CD4-positive, alpha-beta memory T cell (primary cell): ENCODE measurements at regions not wholly inside any gene's neighbourhood (a gene's known extent, or its start where the extent isn't known, plus 50 kb on each side); places are given as distances from the start of the nearest gene placed in this dataset.

Source experiments
- CTCF ChIA-PET: fragments of 350-600 bp; sonication (Branson Sonifier 250); formaldehyde crosslinking; loops from one replicate; lab custom pipeline; 2021; ENCODE audit warnings: inconsistent platforms; ENCODE audit not compliant: partially characterized antibody; lab: Charles Lee
- POLR2A ChIA-PET: fragments of 350-600 bp; sonication (Branson Sonifier 250); formaldehyde crosslinking; loops from one replicate; lab custom pipeline; 2021; ENCODE audit not compliant: partially characterized antibody; lab: Charles Lee
- DNase-seq, 5 donors: peaks; one replicate each; pipeline versions ENCODE4 v3.0.0 to v3.0.0-alpha.2; 2020 to 2022; ENCODE audit warnings: mixed read lengths in 1 of 5
- H3K27ac ChIP-seq: one replicate; pipeline ENCODE4 v1.7.0; 2013; ENCODE audit warnings: low read depth, low read length
- H3K27me3 ChIP-seq: 2 replicates; pipeline ENCODE4 v1.7.0; 2013; ENCODE audit warnings: mild to moderate bottlenecking, low read length, moderate library complexity; ENCODE audit not compliant: insufficient read depth
- H3K36me3 ChIP-seq: 2 replicates; pipeline ENCODE4 v1.7.0; 2013; ENCODE audit warnings: mild to moderate bottlenecking, low read length, moderate library complexity; ENCODE audit not compliant: insufficient read depth
- H3K4me1 ChIP-seq: 2 replicates; pipeline ENCODE4 v1.7.0; 2013; ENCODE audit warnings: mild to moderate bottlenecking, low read length, moderate library complexity; ENCODE audit not compliant: insufficient read depth
- H3K4me3 ChIP-seq, 2 donors: one replicate each; pipeline ENCODE4 v1.7.0; 2013; ENCODE audit warnings: low read length in 2 of 2, mild to moderate bottlenecking in 1 of 2
- H3K9me3 ChIP-seq, 2 donors: one replicate each; pipeline ENCODE4 v1.7.0; 2013; ENCODE audit warnings: low read length in 2 of 2, control low read depth in 1 of 2; ENCODE audit not compliant: control insufficient read depth in 1 of 2
- H3K27ac Mint-ChIP-seq, 7 donors: one replicate each; pipeline ENCODE4 v1.8.0; 2020 to 2021; ENCODE audit warnings: mixed read lengths in 7 of 7, mild to moderate bottlenecking in 6 of 7, inconsistent platforms in 3 of 7, moderate library complexity in 3 of 7
- H3K27me3 Mint-ChIP-seq, 2 donors: one replicate each; pipeline ENCODE4 v1.8.0; 2020 to 2021; ENCODE audit warnings: mixed read lengths in 2 of 2
- H3K36me3 Mint-ChIP-seq, 2 donors: one replicate each; pipeline ENCODE4 v1.8.0; 2020 to 2021; ENCODE audit warnings: mixed read lengths in 2 of 2, inconsistent platforms in 1 of 2, mild to moderate bottlenecking in 1 of 2
- H3K4me1 Mint-ChIP-seq, 4 donors: one replicate each; pipeline ENCODE4 v1.8.0; 2020 to 2021; ENCODE audit warnings: mixed read lengths in 4 of 4, mild to moderate bottlenecking in 1 of 4
- H3K4me3 Mint-ChIP-seq, 8 donors: one replicate each; pipeline ENCODE4 v1.8.0; 2020 to 2021; ENCODE audit warnings: mixed read lengths in 8 of 8, mild to moderate bottlenecking in 7 of 8, moderate library complexity in 6 of 8, inconsistent platforms in 3 of 8
- H3K9me3 Mint-ChIP-seq, 8 donors: one replicate each; pipeline ENCODE4 v1.8.0; 2020 to 2021; ENCODE audit warnings: mixed read lengths in 8 of 8, mild to moderate bottlenecking in 5 of 8, inconsistent platforms in 3 of 8, moderate library complexity in 1 of 8
- intact Hi-C: fragments of 100-400 bp; cut with micrococcal nuclease; formaldehyde crosslinking; loops from one replicate; pipeline ENCODE4 v1.15.1; 2023

GRCh38 chr6:106035655-106036054 lies 50.5 kb upstream of the PRDM1 start:
- ChIA-PET CTCF (no interaction called here), POLR2A (no interaction called here)
- H3K36me3 Mint-ChIP-seq: peaks cover 4 to 11% of the 10 kb centered on the region in 2 donors
- peaks cover 2 to 7% (median 6%) of the 10 kb centered on the region in 4 donors for H3K4me1 Mint-ChIP-seq
- peaks cover 0 to 1% of the 10 kb centered on the region in 2 donors for H3K27me3 Mint-ChIP-seq
- no peaks in the 10 kb centered on the region for H3K4me1 ChIP-seq
- intact Hi-C loops: no loop called here
- no peak overlapping the region for H3K27ac ChIP-seq
- no peaks in the 10 kb centered on the region for H3K27me3 ChIP-seq
- no peak overlapping the region for H3K27ac Mint-ChIP-seq
- no peaks in the 10 kb centered on the region for H3K36me3 ChIP-seq
- H3K9me3 Mint-ChIP-seq: peaks cover 2 to 20% (median 13%) of the 10 kb centered on the region in 8 donors
- H3K4me3 Mint-ChIP-seq: no peak overlapping the region
- no peak for DNase-seq
- no peak overlapping the region for H3K4me3 ChIP-seq
- no peaks in the 10 kb centered on the region for H3K9me3 ChIP-seq

- Histone ChIP-seq H3K27me3 (no peaks in the 10 kb centered on the region), H3K9me3 (no peaks in the 10 kb centered on the region), H3K27ac (no peak overlapping the region), H3K36me3 (no peaks in the 10 kb centered on the region), H3K4me3 (no peak overlapping the region), H3K4me1 (no peaks in the 10 kb centered on the region)
- Mint-ChIP-seq H3K4me3 (no peak overlapping the region), H3K27me3 (peaks cover 0 to 1% of the 10 kb centered on the region in 2 donors), H3K4me1 (peaks cover 2 to 7% (median 6%) of the 10 kb centered on the region in 4 donors), H3K9me3 (peaks cover 2 to 18% (median 13%) of the 10 kb centered on the region in 8 donors), H3K27ac (no peak overlapping the region), H3K36me3 (peaks cover 4 to 11% of the 10 kb centered on the region in 2 donors)
- ChIA-PET CTCF (interaction anchor here (1.2 kb wide), 1 partner anchor 10 kb away, joined by 3 read pairs; no protein-coding TSS in a partner anchor), POLR2A (no interaction called here)
- intact Hi-C loops: no loop called here
- no peak for DNase-seq
These were observed 52.3 kb upstream of the PRDM1 start for GRCh38 chr6:106033806-106034205.

GRCh38 chr6:106027758-106028157 lies 58.4 kb upstream of the PRDM1 start:
- Histone ChIP-seq H3K9me3 (no peaks in the 10 kb centered on the region), H3K36me3 (no peaks in the 10 kb centered on the region), H3K27ac (no peak overlapping the region), H3K4me1 (no peaks in the 10 kb centered on the region), H3K27me3 (no peaks in the 10 kb centered on the region), H3K4me3 (no peak overlapping the region)
- H3K27me3 Mint-ChIP-seq: peaks cover 2% of the 10 kb centered on the region in 2 donors
- H3K9me3 Mint-ChIP-seq: no peaks in the 10 kb centered on the region
- ChIA-PET CTCF (no interaction called here), POLR2A (no interaction called here)
- H3K4me1 Mint-ChIP-seq: peaks cover 0 to 11% (median 10%) of the 10 kb centered on the region in 4 donors
- no peak overlapping the region for H3K4me3 Mint-ChIP-seq
- no peak for DNase-seq
- H3K27ac Mint-ChIP-seq: no peak overlapping the region
- intact Hi-C loops: no loop called here
- H3K36me3 Mint-ChIP-seq: no peaks in the 10 kb centered on the region

- H3K9me3 Mint-ChIP-seq: no peaks in the 10 kb centered on the region
- CTCF ChIA-PET: no interaction called here
These were observed 59.1 kb upstream of the PRDM1 start for GRCh38 chr6:106026748-106027715.

GRCh38 chr6:106025655-106026054 lies 60.5 kb upstream of the PRDM1 start:
- Mint-ChIP-seq H3K4me3 (no peak overlapping the region), H3K27me3 (peaks cover 2% of the 10 kb centered on the region in 2 donors), H3K9me3 (no peaks in the 10 kb centered on the region), H3K36me3 (no peaks in the 10 kb centered on the region), H3K4me1 (peaks cover 0 to 11% (median 10%) of the 10 kb centered on the region in 4 donors), H3K27ac (no peak overlapping the region)
- Histone ChIP-seq H3K27me3 (no peaks in the 10 kb centered on the region), H3K4me1 (no peaks in the 10 kb centered on the region), H3K27ac (no peak overlapping the region), H3K36me3 (no peaks in the 10 kb centered on the region), H3K4me3 (no peak overlapping the region), H3K9me3 (no peaks in the 10 kb centered on the region)
- ChIA-PET CTCF (no interaction called here), POLR2A (no interaction called here)
- intact Hi-C loops: no loop called here
- no peak for DNase-seq

More at GRCh38 chr6:106026748-106027715, 59.1 kb upstream of the PRDM1 start:
- Histone ChIP-seq H3K9me3 (no peaks in the 10 kb centered on the region), H3K27ac (no peak overlapping the region), H3K4me3 (no peak overlapping the region), H3K36me3 (no peaks in the 10 kb centered on the region), H3K4me1 (no peaks in the 10 kb centered on the region), H3K27me3 (no peaks in the 10 kb centered on the region)
- Mint-ChIP-seq H3K27ac (peak overlapping the region in 1 of 7 donors; percentile 20), H3K36me3 (no peaks in the 10 kb centered on the region), H3K4me3 (peak overlapping the region in 3 of 8 donors; percentile 5 to 33 (median 6)), H3K27me3 (peaks cover 2% of the 10 kb centered on the region in 2 donors), H3K4me1 (peaks cover 0 to 11% (median 10%) of the 10 kb centered on the region in 4 donors)
- POLR2A ChIA-PET: no interaction called here
- DNase-seq: no peak
- intact Hi-C loops: no loop called here

- Mint-ChIP-seq H3K4me3 (no peak overlapping the region), H3K27me3 (peaks cover 2% of the 10 kb centered on the region in 2 donors), H3K4me1 (peaks cover 0 to 11% (median 9%) of the 10 kb centered on the region in 4 donors), H3K9me3 (no peaks in the 10 kb centered on the region), H3K36me3 (no peaks in the 10 kb centered on the region), H3K27ac (peak overlapping the region in 1 of 7 donors; percentile 2)
- no peaks in the 10 kb centered on the region for H3K4me1 ChIP-seq
- no peak overlapping the region for H3K4me3 ChIP-seq
- H3K36me3 ChIP-seq: no peaks in the 10 kb centered on the region
- H3K27ac ChIP-seq: no peak overlapping the region
- CTCF ChIA-PET: no interaction called here
- no peak for DNase-seq
- no peaks in the 10 kb centered on the region for H3K9me3 ChIP-seq
- intact Hi-C loops: no loop called here
- POLR2A ChIA-PET: interaction anchor here (0.9 kb wide), 1 partner anchor 76 kb away, joined by 5 read pairs; no protein-coding TSS in a partner anchor
- H3K27me3 ChIP-seq: no peaks in the 10 kb centered on the region
These were observed 63.3 kb upstream of the PRDM1 start for GRCh38 chr6:106022801-106023200.

- H3K27ac ChIP-seq: no peak overlapping the region
- ChIA-PET CTCF (no interaction called here), POLR2A (no interaction called here)
- intact Hi-C loops: no loop called here
- Mint-ChIP-seq H3K9me3 (no peaks in the 10 kb centered on the region), H3K27me3 (peaks cover 0 to 1% of the 10 kb centered on the region in 2 donors), H3K36me3 (no peaks in the 10 kb centered on the region), H3K4me3 (no peak overlapping the region), H3K27ac (peak overlapping the region in 2 of 7 donors; percentile 23 to 78), H3K4me1 (peaks cover 0 to 4% (median 0%) of the 10 kb centered on the region in 4 donors)
- H3K36me3 ChIP-seq: no peaks in the 10 kb centered on the region
- no peak overlapping the region for H3K4me3 ChIP-seq
- H3K9me3 ChIP-seq: no peaks in the 10 kb centered on the region
- DNase-seq: no peak
- H3K4me1 ChIP-seq: no peaks in the 10 kb centered on the region
- no peaks in the 10 kb centered on the region for H3K27me3 ChIP-seq
These were observed 68.7 kb upstream of the PRDM1 start for GRCh38 chr6:106017454-106017853.
